Fibroblast of villous mesenchyme (primary cell): ENCODE measurements at regions not wholly inside any gene's neighbourhood (a gene's known extent, or its start where the extent isn't known, plus 50 kb on each side); places are given as distances from the start of the nearest gene placed in this dataset.

Experiments
- DNase-seq: peaks from one replicate; pipeline ENCODE4 v3.0.0-alpha.2; 2010; ENCODE audit warnings: low read depth
- H3K4me3 ChIP-seq: 2 replicates; pipeline ENCODE4 v1.5.1; 2011; ENCODE audit warnings: low read depth, mild to moderate bottlenecking, low read length
- CTCF ChIP-seq: IDR thresholded peaks from 2 replicates; pipeline ENCODE4 v1.5.1; 2012; ENCODE audit warnings: low read depth, mild to moderate bottlenecking, low read length; ENCODE audit not compliant: insufficient read depth

- TF ChIP-seq CTCF = no peak
- DNase-seq = no peak
Observed at GRCh38 chr14:84001023-84001422, 1528.9 kb upstream of the FLRT2 start.

GRCh38 chr14:84003346-84003745 is 1526.6 kb upstream of the FLRT2 start:
- no peak overlapping the region for H3K4me3 ChIP-seq
- TF ChIP-seq CTCF = no peak
- no peak for DNase-seq

More at GRCh38 chr14:84001023-84001422, 1528.9 kb upstream of the FLRT2 start:
- H3K4me3 ChIP-seq = no peak overlapping the region

- no peak for DNase-seq
Observed at GRCh38 chr14:84006643-84007155, 1523.2 kb upstream of the FLRT2 start.

GRCh38 chr14:84013424-84013823 is 1516.5 kb upstream of the FLRT2 start:
- no peak for DNase-seq
- TF ChIP-seq CTCF = no peak
- H3K4me3 ChIP-seq = no peak overlapping the region

More at GRCh38 chr14:84006643-84007155, 1523.2 kb upstream of the FLRT2 start:
- no peak overlapping the region for H3K4me3 ChIP-seq
- TF ChIP-seq CTCF = no peak

- H3K4me3 ChIP-seq = no peak overlapping the region
- no peak for TF ChIP-seq CTCF
- DNase-seq = no peak
Observed at GRCh38 chr14:84017495-84017894, 1512.4 kb upstream of the FLRT2 start.

GRCh38 chr14:84021433-84021832 is 1508.5 kb upstream of the FLRT2 start:
- no peak overlapping the region for H3K4me3 ChIP-seq
- TF ChIP-seq CTCF = no peak
- no peak for DNase-seq

GRCh38 chr14:84024231-84024820 is 1505.6 kb upstream of the FLRT2 start:
- no peak overlapping the region for H3K4me3 ChIP-seq
- no peak for DNase-seq
- no peak for TF ChIP-seq CTCF
